GM23338 (cell line): ENCODE measurements at regions not wholly inside any gene's neighbourhood (a gene's known extent, or its start where the extent isn't known, plus 50 kb on each side); places are given as distances from the start of the nearest gene placed in this dataset.

ENCODE experiments used
- CTCF ChIP-seq, 2 experiments: fragments of 200-600 bp in 1 of 2; sonication (generic) in 1 of 2; conservative IDR thresholded peaks; 2 replicates each; pipeline versions ENCODE4 v1.5.1 to v1.6.1; 2016 to 2017; ENCODE audit warnings: antibody characterized with exemption in 2 of 2, low read depth in 2 of 2, mild to moderate bottlenecking in 2 of 2, moderate library complexity in 1 of 2
- EZH2 ChIP-seq: fragments of 200-600 bp; sonication (generic); IDR thresholded peaks from one replicate; pipeline ENCODE4 v1.8.0; 2017; ENCODE audit warnings: antibody characterized with exemption, mild to moderate bottlenecking, low read depth; ENCODE audit not compliant: unreplicated experiment
- EZH2phosphoT487 ChIP-seq: fragments of 200-600 bp; sonication (generic); IDR thresholded peaks from one replicate; pipeline ENCODE4 v1.8.1; 2018; ENCODE audit warnings: antibody characterized with exemption; ENCODE audit not compliant: unreplicated experiment
- POLR2AphosphoS5 ChIP-seq: IDR thresholded peaks from 2 replicates; pipeline ENCODE4 v1.6.1; 2016; ENCODE audit warnings: antibody characterized with exemption, low read depth
- ZNF114 ChIP-seq: fragments of 250-450 bp; sonication (Bioruptor Pico); IDR thresholded peaks from 2 replicates; pipeline ENCODE4 v1.5.0; 2020; ENCODE audit warnings: mild to moderate bottlenecking, moderate library complexity
- TF ChIP-seq, protein P1 (sequence below): IDR thresholded peaks from one replicate; pipeline ENCODE4 v1.6.1; 2018; ENCODE audit warnings: antibody characterized with exemption; ENCODE audit not compliant: unreplicated experiment

GRCh38 chr9:80866121-80866520, 823.2 kb downstream of the TLE1 start:
- no peak for TF ChIP-seq CTCF (conservative IDR thresholded peaks at IDR 0.05; ENCODE audit: low read depth in 2 of 2)
- no peak for TF ChIP-seq POLR2AphosphoS5
- no peak for TF ChIP-seq EZH2phosphoT487
- TF ChIP-seq EZH2, result no peak
- no peak for TF ChIP-seq ZNF114 (CRISPR knock-in tag)
- TF ChIP-seq, protein P1, sequence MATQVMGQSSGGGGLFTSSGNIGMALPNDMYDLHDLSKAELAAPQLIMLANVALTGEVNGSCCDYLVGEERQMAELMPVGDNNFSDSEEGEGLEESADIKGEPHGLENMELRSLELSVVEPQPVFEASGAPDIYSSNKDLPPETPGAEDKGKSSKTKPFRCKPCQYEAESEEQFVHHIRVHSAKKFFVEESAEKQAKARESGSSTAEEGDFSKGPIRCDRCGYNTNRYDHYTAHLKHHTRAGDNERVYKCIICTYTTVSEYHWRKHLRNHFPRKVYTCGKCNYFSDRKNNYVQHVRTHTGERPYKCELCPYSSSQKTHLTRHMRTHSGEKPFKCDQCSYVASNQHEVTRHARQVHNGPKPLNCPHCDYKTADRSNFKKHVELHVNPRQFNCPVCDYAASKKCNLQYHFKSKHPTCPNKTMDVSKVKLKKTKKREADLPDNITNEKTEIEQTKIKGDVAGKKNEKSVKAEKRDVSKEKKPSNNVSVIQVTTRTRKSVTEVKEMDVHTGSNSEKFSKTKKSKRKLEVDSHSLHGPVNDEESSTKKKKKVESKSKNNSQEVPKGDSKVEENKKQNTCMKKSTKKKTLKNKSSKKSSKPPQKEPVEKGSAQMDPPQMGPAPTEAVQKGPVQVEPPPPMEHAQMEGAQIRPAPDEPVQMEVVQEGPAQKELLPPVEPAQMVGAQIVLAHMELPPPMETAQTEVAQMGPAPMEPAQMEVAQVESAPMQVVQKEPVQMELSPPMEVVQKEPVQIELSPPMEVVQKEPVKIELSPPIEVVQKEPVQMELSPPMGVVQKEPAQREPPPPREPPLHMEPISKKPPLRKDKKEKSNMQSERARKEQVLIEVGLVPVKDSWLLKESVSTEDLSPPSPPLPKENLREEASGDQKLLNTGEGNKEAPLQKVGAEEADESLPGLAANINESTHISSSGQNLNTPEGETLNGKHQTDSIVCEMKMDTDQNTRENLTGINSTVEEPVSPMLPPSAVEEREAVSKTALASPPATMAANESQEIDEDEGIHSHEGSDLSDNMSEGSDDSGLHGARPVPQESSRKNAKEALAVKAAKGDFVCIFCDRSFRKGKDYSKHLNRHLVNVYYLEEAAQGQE, result no peak
